NCI-H2029 treated with DMSO at 0.1 percent for 48 hours (cell line): ENCODE measurements at regions not wholly inside any gene's neighbourhood (a gene's known extent, or its start where the extent isn't known, plus 50 kb on each side); places are given as distances from the start of the nearest gene placed in this dataset.

Experiments
- DNase-seq: peaks from one replicate; lab custom pipeline; 2025; lab: John Stamatoyannopoulos, UW

DNA sequence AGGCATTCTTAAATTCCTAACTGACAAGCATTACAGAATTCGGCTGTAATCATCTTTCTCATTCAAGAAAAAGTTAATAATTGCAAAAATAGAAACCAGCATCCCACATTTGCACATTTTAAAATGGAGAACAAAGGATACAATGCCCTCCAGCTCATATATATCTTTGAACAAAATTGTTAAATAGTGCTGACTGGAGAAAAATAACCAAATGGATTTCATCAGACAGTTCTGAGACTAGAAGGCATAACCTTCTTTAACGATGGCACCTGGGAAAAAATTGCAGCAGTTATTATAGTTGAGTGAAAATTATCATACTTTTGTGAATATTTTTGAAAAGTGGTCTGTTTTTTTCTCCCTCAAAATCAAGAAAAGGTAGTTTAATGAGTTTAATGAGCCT, 138.9 kb upstream of the CDH19 start:
- DNase-seq = no peak

DNA sequence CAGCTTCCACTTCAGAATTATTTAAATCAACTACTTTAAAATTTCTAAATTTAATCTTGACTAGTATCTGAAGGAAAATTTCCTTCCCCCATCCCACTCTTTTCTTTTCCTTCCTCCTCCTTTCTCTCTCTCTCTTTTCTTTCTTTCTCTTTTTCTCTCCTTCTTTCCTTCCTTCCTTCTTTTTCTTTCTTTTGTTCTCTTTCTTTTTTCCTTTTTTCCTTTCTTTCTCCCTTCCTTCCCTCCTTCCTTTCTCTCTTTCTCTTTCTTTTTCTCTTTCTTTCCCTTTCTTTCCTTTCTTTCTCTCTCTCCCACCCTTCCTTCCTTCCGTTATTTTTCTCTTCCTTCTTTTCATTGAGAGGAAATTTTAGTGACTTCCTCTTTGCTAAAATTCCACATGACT, 132.0 kb upstream of the CDH19 start:
- no peak for DNase-seq

DNA sequence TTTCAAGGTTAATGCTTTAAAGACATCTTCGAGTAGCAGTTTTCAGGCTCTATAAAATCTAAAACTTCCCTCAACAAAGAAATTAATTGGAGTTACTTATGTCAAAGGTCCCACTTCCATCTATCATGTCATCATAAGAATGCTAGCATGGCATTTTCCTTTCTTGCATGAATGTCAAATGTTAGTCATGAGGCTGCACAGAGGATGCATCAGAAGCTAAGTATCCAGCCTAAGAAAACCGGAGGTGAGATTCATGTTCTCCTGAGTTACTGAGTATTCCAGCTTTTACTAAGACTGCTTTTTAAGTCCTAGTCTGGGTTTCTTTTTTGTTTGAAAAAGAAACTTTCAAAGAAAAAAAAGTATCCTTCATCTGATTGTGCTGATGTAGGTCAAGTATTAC, 130.6 kb upstream of the CDH19 start:
- no peak for DNase-seq

DNA sequence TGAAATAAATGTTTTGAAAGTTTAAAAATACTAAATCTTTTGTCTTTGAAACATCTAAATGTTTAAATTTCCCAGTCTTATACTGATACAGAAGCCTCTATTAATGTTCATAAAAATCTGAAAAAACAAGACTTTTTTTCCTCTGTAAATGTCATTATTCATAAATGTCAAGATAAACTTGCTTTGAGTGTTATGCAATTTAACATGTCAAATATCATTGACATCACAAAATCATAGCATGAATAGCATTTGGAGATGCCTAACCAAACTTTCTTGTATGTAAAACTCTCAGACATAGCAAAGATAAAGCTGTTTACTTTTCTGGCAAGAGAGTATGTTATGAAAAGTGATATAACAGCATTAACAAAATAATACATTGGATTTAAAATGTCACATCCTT, 128.0 kb upstream of the CDH19 start:
- no peak for DNase-seq

DNA sequence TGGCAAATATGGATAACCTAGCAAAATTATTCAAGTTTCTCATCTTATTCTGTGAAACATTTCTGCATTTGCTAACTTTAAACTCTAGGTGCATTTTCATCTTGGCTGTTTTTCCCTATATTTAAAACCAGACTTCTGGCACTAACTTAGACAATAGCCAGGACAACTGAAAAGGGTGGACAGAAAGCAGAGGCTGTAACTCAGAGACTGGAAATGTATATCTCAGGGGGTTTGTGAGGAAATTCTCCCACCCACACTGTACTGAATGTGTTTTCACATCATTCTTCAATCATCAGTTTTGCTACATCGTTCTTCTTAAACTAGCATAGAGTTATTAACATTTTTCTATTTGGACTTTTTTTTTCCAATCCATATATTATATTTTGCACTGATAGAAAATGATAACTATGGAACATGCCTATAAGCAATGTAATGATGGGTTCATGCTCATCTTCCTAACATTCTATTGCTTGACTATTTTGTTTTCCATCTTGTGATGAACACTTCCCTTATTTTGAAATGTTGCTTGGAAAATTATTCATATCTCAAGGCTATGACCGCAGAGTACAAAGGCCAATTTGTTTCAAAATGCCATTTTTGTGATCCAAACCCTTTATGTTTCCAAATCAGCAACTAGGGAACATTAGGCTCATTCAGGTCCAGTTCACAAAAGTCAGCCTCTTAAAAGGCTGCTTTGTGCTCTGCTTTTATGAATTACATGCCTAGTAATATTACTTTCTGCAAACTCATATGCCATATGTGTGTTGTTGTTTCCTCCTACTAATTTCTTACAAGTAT, 125.8 kb upstream of the CDH19 start:
- DNase-seq = no peak

DNA sequence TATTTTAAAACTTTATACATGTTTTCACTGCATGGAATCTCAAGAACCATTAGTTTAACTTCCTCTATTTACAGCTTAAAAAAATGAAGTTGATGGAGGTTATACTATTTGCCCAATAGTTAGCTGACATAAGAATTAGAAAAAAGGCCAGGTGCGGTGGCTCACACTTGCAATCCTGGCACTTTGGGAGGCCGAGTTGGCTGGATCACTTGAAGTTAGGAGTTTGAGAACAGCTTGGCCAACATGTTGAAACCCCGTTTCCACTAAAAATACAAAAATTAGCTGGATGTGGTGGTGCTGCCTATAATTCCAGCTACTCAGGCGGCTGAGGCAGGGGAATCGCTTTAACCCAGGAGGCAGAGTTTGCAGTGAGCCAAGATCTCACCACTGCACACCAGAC, 125.1 kb upstream of the CDH19 start:
- DNase-seq = no peak

DNA sequence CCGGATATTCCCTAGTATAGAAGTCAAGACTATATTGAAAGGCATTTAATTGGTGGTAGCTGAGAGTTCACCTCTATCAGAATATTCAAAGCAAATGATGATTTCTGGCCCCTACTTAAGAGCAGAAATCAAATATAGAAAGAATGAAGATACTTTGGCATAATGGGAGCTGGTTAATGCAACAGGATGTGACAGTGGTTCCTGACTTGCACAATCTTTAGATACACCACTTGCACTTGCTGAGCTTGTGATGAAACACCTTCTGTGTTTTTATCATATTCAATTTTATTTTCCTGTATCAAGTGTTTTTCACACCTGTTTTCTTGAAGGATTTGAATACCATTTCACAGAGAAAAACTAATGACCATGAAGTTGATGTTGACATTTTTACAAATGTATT, 124.1 kb upstream of the CDH19 start:
- DNase-seq = no peak

DNA sequence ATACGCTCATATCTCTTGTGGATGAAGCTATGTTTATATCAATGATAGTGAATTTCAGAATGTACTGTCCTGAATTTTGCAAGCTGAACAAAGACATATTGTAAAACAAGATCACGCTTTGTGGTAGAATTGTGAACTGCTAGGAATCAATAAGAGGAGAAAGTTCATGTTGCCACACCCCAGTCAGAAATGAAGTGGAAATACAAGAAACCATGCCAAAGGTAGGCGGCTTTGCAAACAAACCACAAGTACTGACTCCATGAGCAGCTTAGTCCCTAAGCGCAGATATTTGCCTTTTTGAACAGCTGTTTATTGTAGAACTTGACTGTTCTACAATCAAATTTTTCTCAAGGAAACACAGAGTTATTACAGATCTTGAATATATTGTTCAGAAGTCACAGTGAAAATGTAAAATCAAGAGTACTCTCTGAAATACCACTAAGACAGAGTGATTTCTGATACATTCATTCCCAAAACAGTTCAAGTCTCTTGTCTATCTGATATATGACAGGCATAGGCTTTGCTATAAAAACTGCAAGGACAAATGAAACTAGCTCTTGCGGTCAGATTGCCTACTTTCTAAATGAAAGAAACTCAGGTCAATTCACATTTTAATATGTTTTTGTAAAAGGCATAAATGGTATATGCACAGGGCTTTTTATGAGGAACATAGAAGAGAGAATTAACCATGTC, 120.9 kb upstream of the CDH19 start:
- DNase-seq = no peak

DNA sequence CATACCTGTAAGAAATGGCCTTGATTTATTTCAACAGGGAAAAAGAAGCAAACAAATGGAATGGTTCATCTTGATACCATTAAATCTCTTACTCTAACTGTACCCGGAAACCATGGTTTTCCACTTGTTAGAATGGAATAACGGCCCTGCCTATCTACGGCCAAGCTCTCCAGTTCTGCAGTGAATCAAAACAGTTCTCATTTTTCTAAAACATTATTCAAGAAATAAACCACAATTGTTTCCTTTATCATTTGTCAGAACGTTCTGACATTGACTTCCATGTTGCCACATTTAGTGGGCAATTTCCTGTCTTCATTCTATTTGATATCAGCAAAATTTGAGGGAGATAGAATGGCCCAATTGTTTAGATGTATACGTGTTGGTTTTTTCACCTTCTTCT, 118.8 kb upstream of the CDH19 start:
- DNase-seq = no peak

DNA sequence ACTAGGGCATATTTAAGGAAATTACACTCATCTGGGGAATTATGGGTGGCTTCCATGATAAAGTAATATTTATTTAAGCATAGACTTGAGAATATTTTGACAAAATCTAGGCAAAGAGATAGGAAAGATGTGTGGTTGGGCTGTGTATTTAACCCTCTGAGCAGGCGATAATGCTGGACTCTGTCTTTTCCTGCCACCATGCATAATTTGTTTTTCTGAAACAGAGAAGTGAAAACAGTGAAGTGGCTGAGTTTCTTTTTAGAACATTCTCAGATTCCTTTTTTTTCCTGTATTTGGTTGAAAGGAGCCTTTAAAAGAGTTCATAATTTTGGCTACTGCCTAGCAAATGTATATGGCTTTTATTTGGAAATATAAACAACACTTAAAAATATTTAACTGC, 104.8 kb upstream of the CDH19 start:
- no peak for DNase-seq

DNA sequence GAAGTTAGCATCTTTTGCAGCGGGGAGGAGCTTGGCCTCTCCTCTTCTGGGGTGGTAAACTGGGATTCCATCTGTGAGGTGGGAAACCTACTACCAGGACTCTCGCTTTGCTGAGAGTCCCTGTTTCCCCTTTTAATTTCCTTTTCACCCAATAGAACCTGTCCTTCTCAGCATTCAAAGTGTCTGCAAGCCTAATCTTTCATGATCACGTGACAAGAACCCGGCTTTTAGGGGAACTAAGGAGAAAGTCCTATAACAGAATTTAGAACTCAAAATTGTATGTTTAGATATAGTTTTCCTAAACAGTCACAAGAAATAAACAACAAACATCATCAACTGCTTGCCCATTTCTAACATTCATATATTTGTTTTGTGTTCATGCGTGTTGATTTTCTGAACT, 103.6 kb upstream of the CDH19 start:
- no peak for DNase-seq

DNA sequence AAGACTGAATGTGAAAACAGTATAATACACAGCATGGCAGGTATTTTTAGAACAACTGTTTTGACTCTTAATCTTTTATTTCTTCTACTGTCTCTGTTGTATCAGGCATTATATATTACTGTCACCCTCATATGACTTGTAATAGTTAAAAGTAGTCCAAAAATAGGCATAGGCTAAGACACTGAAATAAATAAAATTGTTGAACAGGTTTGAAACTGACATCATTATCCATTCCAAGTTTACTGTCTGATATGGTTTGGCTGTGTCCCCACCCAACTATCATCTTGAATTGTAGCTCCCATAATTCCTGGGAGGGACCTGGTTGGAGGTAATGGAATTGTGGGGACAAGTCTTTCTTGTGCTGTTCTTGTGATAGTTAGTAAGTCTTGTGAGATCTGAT, 91.4 kb upstream of the CDH19 start:
- DNase-seq = no peak

DNA sequence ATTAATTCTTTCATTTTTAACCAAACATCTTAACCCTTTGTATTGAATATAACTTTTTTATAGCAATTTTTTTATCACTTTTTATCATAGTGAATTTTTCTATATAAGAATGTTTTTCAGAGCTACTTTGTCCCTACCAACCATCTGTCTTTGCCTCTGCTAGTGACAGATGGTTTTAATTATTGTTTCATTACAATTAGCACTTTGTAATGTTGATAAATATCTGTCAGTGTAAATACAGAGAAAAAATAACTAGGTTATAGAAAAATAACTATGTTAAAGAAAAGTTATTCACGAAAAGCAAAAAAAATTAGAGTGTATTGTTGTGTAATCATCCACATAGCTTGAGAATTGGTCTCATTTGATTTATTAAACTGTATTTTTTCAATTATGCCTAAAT, 91.0 kb upstream of the CDH19 start:
- no peak for DNase-seq

DNA sequence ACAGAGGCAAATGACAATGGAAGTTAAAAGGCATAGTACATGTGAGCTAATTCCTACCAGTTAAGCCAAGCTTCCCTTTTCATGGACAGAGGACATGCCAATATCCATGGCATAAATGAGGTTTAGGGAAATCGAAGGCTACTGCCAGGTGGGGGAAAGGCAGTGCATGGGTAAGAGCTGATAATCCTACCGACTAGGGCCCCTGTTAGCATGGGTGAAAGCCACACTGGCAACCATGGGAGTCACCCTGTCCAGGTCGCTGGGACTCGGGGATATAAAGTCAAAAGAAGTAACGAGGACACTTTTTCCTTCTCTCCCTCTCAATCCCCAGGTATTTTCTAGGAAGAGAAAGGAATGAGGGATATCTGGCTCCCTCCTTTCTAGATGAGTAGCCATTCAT, 83.7 kb upstream of the CDH19 start:
- no peak for DNase-seq

DNA sequence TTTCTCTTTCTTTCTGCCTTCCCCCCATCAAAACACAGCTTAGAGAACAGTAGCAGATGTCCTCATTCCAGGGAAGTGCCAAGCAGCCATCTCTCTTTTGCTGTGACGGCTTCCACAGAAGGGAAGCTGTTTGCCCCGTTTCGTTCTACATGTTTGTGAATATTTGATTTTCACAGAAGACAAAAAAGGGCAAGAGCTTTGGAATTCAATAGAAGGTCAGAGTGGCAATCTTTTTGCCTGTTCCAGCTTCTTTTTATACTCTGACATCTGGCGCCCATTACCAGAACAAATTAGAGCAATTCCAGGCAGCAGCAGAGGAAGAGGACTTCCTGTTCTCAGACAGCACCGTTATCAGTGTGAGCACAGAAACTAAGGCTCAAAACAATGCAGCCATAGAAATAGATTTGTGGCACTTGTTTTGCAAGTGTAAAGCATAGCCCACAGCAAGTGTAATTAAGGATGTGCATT, 79.0 kb upstream of the CDH19 start:
- no peak for DNase-seq

DNA sequence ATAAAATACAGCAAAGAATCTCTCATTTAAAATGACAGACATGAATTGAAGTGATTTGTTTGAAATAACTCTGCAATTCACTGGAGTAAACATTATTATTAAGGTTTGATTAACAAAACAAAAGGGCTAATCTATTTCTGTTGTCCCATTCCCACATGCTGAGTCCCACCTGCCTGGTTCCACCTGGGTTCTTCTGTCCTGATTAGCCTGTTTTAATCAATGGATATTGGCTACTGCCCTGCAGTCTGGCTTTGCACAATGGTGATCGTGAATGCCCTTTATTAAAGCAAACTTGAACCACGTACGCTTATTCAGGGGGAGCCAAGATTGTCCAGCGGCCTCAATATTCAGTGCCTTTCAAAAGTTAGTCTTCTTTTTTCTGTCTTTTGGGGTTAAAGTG, 72.8 kb upstream of the CDH19 start:
- no peak for DNase-seq

DNA sequence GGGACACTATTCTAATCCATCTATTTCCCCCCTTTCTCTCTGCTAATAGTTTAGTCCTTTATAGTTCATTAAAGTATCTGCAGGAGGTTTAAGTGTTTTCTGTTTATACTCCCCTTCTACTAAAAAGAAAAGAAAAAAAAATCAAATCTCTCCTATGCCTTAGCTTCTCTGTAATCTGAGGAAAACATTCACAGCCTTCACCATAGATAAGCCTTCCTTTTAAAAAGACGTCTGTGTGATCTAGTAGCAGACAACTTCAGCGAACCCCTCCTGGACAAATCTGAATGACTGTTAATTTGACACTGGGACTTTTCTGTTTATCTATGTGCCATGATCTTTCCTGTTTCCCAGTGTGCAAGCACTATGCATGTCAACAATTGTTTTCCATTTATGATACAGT, 70.4 kb upstream of the CDH19 start:
- DNase-seq = no peak

DNA sequence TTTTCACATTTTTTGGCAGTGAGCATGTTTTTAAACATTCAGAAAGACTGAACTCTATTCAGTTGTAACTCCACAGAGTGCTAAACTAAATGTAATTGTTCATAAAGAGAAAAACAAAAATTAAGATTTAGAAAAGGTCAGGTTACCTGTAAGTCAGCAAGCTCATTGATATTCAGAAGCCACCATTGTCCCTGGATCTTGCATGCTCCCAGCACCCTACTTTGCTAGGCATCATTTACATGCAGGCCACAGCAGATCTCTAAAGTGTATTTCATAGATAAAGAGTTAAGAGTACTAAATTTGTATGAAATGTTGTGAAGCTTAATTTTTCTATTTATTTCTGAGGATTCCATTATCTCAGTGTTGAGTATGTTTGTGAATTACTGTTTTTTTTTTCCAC, 64.8 kb upstream of the CDH19 start:
- DNase-seq = no peak

DNA sequence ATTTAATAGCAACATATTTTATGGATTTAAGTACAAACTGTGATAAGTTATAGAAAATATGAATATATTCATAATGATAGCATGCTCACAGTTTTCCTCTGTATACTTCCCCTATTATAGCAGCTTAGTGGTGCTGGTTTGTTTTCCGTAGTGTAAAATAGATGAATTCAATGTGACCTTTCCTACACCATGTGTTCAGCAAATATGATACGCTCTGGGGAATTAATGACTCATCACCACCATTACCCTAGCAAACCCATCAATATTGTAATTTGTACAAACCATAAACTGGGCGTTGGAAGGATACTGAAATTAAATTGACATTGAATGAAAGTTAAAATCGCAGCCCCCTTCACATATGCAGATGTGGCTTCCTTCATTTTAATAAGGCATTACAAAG, 58.7 kb upstream of the CDH19 start:
- no peak for DNase-seq

DNA sequence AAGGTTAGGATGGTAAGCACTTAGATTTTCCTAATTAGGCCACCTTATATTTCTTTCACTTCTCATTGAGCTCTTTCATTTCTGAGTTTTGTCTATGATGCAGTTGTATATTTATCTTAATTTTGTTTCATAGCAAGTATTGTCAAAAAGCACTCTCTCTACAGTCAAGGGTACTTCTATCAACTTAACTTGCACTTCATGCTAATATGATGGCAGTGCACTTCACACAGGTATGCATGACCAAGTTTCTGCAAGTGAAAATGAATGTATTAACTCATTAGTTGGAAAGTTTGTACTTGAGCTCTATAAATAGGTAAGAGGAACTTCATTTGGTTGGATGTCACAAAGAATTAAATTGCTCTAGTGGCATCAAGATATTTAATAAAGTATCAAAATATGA, 51.5 kb upstream of the CDH19 start:
- no peak for DNase-seq
